ENCODE measurements at regions not wholly inside any gene's neighbourhood (a gene's known extent, or its start where the extent isn't known, plus 50 kb on each side); places are given as distances from the start of the nearest gene placed in this dataset.

DNA sequence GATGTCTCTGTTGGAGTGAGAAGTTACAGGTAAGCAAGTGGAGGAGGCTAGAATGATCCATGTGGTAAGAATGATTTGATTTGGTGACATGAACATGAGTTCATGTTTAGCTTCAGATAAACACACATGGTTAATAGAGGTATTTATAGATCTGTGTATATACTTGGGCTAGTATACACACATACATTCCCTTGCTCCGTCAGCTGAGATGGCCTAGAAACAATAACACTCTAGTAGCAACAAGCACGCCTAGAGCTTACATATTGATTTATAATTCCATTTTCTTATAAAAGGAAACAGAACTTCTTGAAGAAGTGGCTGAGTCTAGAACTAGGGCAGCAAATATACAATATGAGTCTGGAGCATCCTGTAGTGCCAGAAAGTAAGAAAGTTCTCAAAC lies 223.0 kb downstream of the RND3 start:
- Histone ChIP-seq H3K4me2 (ENCODE audit: control insufficient read depth, extremely low read depth, insufficient read depth, low read depth, low read length) (no peak overlapping the region), H3K36me3 (ENCODE audit: control insufficient read depth in 2 of 2, extremely low read depth in 1 of 2, insufficient read depth in 2 of 2, low read length in 2 of 2) (no peaks in the 10 kb centered on the region), H3K27ac (ENCODE audit: control insufficient read depth, insufficient read depth, low read length) (no peak overlapping the region), H3K79me2 (ENCODE audit: control insufficient read depth, insufficient read depth, low read length) (no peaks in the 10 kb centered on the region), H3K9ac (ENCODE audit: control insufficient read depth, extremely low read depth, insufficient read depth, low read length) (no peak overlapping the region), H3K4me1 (ENCODE audit: control insufficient read depth, extremely low read depth, insufficient read depth, low read length) (peaks cover 12% of the 10 kb centered on the region), H3K9me1 (ENCODE audit: control insufficient read depth, extremely low read depth, insufficient read depth, low read length) (no peaks in the 10 kb centered on the region), H4K20me1 (ENCODE audit: control insufficient read depth, extremely low read depth, insufficient read depth, low read length) (no peaks in the 10 kb centered on the region), H2AFZ (ENCODE audit: control insufficient read depth, low read length) (no peak overlapping the region), H3K27me3 (ENCODE audit: control insufficient read depth, extremely low read depth, insufficient read depth, low read length) (no peaks in the 10 kb centered on the region), H3K4me3 (ENCODE audit: control insufficient read depth in 2 of 3, extremely low read depth in 1 of 3, insufficient read depth in 2 of 3, low read depth in 1 of 3, low read length in 3 of 3) (no peak overlapping the region), H3K9me3 (ENCODE audit: control insufficient read depth, low read depth, low read length) (no peaks in the 10 kb centered on the region)
- no peak for TF ChIP-seq EZH2 (IDR thresholded peaks at IDR 0.05; ENCODE audit: low read length)
- no peak for TF ChIP-seq CTCF (optimal IDR thresholded peaks at IDR 0.05 in 1 of 3, IDR thresholded peaks at IDR 0.05 in 1 of 3, conservative IDR thresholded peaks at IDR 0.05 in 1 of 3; ENCODE audit: extremely low read depth in 1 of 3, insufficient read depth in 2 of 3, low read length in 3 of 3)
- DNase-seq (ENCODE audit: low read depth, low spot score) (no peak), FAIRE-seq (no peak)
- dilution Hi-C loops (cut with MboI; ENCODE audit: extremely low pct_ligation_motif_present, low sequenced_read_pairs) = no loop called here

DNA sequence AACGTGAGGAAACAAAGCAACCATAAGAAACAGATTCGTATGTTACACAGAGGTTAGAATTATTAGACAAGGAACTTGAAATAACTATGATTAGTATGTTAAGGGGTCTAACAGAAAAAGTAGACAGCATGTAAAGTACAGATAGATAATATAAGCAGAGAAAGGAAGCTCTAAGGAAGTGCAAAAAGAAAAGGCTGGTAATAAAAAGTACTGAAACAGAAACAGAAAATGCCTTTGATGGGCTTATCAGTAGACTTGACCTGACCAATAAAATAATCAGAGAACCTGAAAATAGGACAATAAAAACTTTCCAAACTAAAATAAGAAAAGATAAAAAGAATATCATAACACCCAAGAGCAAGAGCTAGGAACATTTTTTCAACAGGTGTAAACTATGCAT lies 225.8 kb downstream of the RND3 start:
- H4K20me1 ChIP-seq (ENCODE audit: control insufficient read depth, extremely low read depth, insufficient read depth, low read length) = no peaks in the 10 kb centered on the region
- H3K79me2 ChIP-seq (ENCODE audit: control insufficient read depth, insufficient read depth, low read length) = no peaks in the 10 kb centered on the region
- no peaks in the 10 kb centered on the region for H3K36me3 ChIP-seq (ENCODE audit: control insufficient read depth in 2 of 2, extremely low read depth in 1 of 2, insufficient read depth in 2 of 2, low read length in 2 of 2)
- no peak overlapping the region for H3K4me2 ChIP-seq (ENCODE audit: control insufficient read depth, extremely low read depth, insufficient read depth, low read depth, low read length)
- DNase-seq (ENCODE audit: low read depth, low spot score) = no peak
- TF ChIP-seq CTCF (optimal IDR thresholded peaks at IDR 0.05 in 1 of 3, IDR thresholded peaks at IDR 0.05 in 1 of 3, conservative IDR thresholded peaks at IDR 0.05 in 1 of 3; ENCODE audit: extremely low read depth in 1 of 3, insufficient read depth in 2 of 3, low read length in 3 of 3) (no peak), EZH2 (IDR thresholded peaks at IDR 0.05; ENCODE audit: low read length) (no peak)
- dilution Hi-C loops (cut with MboI; ENCODE audit: extremely low pct_ligation_motif_present, low sequenced_read_pairs) = no loop called here
- no peak overlapping the region for H3K9ac ChIP-seq (ENCODE audit: control insufficient read depth, extremely low read depth, insufficient read depth, low read length)
- no peaks in the 10 kb centered on the region for H3K4me1 ChIP-seq (ENCODE audit: control insufficient read depth, extremely low read depth, insufficient read depth, low read length)
- no peak for FAIRE-seq
- H3K27ac ChIP-seq (ENCODE audit: control insufficient read depth, insufficient read depth, low read length) = no peak overlapping the region
- H2AFZ ChIP-seq (ENCODE audit: control insufficient read depth, low read length) = no peak overlapping the region
- no peaks in the 10 kb centered on the region for H3K9me3 ChIP-seq (ENCODE audit: control insufficient read depth, low read depth, low read length)
- no peaks in the 10 kb centered on the region for H3K9me1 ChIP-seq (ENCODE audit: control insufficient read depth, extremely low read depth, insufficient read depth, low read length)
- H3K4me3 ChIP-seq (ENCODE audit: control insufficient read depth in 2 of 3, extremely low read depth in 1 of 3, insufficient read depth in 2 of 3, low read depth in 1 of 3, low read length in 3 of 3) = no peak overlapping the region
- no peaks in the 10 kb centered on the region for H3K27me3 ChIP-seq (ENCODE audit: control insufficient read depth, extremely low read depth, insufficient read depth, low read length)

Measured in keratinocyte (primary cell).